Right ventricle myocardium superior (tissue), 1 donor: ENCODE measurements at regions not wholly inside any gene's neighbourhood (a gene's known extent, or its start where the extent isn't known, plus 50 kb on each side); places are given as distances from the start of the nearest gene placed in this dataset.
"Not testable (repeated sequence)": the region's sequence is repeated elsewhere in the genome, so short reads cannot be mapped to it uniquely, and the experiment has no call there.

ENCODE experiments used
- ATAC-seq: fragments of 200-7000 bp; cut with Tn5 transposase; one replicate; pipeline ENCODE4 v1.9.1; 2020; ENCODE audit warnings: mild to moderate bottlenecking; ENCODE audit not compliant: poor library complexity
- DNase-seq: peaks from one replicate; pipeline ENCODE4 v3.0.0-alpha.2; 2020
- intact Hi-C: fragments of 100-400 bp; cut with DNase I; formaldehyde crosslinking; loops from one replicate; pipeline ENCODE4 v1.11.2; 2022
- donor health status: DM: no; HTN: yes; CAD: no; lungs with severe emphysema.

DNA sequence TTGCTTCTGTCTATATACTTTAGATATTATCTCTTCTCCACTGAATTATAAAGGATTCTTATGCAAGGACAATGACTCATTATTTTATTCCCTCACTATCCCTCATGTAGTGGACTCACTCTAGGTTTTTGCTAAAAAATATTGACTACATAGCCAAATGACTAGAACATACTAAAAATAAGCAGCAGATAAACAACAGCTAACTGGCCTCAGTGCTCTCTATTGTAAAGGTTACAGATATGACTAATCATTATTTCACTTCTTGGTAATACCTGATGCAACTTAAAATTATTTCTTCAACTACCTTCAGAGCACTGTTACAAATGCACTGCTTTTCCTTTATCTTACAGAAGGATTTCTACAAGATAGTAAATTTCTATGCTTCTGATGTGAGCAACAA lies 147.6 kb upstream of the DEPDC1 start:
- intact Hi-C loops = no loop called here
- DNase-seq (no peak), ATAC-seq (no peak)

DNA sequence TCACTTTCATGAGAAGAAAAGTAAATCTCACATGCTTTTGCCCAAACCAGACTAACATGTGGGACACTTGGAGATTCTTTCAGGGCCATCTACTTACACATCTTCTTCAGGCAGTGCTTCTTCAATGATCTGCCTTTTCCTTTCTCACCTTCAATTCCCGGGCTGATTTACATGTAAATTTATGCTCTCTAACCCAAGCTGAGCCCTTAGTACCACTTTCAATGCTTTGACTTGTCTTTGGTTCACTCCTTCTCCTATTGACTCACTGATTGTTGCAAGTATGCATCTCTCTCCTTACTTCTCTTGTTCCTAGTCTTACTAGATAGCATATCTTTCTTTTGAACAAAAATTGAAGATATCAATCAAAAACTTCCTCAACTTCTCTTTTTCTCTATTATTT lies 154.2 kb upstream of the DEPDC1 start:
- no peak for DNase-seq
- no peak for ATAC-seq
- intact Hi-C loops = no loop called here

DNA sequence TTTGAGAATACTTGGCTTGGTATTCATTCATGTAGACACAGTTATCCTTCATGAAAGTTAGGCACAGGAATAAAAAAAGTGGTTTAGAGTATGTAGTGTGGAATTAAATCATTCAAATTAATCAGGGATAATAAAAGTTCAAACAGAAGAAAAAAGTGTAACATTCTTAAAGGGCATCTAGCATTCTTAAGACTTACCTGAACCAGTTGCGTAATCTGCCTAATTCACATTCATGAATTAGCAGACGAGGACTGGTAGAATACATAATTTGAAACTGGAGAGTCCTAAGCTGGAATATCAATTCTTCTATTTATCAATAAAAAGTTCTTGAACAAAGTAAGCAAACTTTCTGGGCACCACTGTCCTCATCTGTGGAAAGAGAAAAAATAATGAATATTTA lies 157.0 kb upstream of the DEPDC1 start:
- intact Hi-C loops = no loop called here
- ATAC-seq (no peak), DNase-seq (no peak)

DNA sequence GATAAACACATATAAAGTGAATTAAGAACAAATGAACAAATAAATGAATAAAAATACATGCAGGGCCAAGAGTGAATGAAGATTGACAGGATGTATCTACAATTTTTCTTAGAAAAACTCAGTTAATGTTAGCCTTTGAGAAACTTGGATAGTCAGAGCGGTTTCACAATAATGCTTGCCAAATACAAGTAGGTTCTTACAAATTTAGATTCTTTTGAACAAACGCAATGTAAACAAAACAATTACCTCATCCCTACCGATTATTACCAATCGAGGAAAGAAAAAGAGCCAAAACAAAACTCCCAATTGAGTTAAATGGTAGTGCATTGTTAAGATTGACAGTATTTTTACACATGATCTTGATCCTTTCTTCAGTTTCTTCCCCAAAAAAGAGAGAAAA lies 176.9 kb upstream of the DEPDC1 start:
- ATAC-seq = no peak
- no peak for DNase-seq
- intact Hi-C loops = no loop called here

DNA sequence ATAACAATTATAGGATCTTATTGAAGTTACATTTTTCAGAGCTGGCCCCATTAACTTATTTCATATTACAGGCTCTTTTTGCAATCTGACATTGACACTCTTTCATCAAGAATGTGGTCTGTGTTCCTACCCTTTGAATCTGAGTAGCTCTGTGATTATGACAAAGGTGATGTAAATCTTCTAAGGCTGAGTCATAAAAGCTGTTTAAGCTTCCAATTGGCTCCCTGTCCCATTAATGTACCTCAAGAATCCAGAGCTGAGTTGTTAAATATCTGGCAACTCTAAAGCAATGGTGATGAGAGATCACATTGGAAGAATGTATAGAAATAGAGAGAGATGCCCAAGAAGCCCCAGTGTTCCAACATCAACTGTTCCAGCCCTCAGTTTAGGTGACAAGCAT lies 178.5 kb upstream of the DEPDC1 start:
- intact Hi-C loops = no loop called here

DNA sequence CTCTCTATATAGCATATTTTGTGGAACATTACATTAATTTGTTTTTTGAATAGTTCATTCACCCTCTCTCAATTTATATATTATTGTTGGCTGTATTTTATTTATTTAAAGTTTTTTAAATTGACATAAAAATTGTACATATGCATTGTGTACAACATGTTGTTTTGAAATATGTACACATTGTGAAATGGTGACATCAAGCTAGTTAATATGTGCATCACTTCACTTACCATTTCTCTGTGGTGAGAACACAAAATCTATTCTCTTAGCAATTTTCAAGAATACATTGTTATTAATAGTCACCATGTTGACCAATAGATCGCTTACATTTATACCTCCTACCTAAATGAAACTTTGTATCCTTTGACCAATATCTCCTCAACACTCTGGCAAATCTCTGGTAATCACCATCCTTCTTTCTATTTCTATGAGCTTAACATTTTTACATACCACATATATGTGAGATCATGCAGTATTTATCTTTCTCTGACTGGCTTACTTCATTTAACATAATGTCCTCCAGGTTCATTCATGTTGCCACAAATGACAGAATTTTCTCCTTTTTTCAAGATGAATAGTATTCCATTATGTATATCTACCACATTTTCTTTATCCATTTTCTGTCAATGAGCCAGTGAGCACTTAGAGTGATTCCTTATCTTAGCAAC lies 180.9 kb upstream of the DEPDC1 start:
- no peak for ATAC-seq
- intact Hi-C loops = no loop called here
- DNase-seq = no peak

More for the DNA sequence above, 178.5 kb upstream of the DEPDC1 start:
- DNase-seq = no peak
- no peak for ATAC-seq

DNA sequence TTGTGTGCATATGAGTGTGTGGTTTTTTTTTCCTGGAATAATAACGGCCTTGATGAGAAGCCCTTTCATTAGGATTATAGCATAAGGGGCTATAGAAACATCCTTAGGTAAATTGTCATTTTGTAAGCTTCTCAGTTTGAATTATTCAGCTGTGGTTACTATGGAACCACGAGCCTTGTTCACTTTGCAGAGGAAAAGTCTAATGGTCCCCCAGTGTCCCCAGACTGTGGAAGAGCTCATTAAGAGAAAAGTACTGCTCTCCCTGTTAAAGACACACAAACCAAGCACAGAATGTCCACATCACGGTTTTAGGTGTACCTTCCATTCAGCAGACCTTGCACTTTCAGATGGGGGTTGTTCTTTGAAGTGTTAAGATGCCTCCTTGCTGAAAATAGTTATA lies 199.3 kb upstream of the DEPDC1 start:
- ATAC-seq (no peak), DNase-seq (no peak)
- intact Hi-C loops = no loop called here

DNA sequence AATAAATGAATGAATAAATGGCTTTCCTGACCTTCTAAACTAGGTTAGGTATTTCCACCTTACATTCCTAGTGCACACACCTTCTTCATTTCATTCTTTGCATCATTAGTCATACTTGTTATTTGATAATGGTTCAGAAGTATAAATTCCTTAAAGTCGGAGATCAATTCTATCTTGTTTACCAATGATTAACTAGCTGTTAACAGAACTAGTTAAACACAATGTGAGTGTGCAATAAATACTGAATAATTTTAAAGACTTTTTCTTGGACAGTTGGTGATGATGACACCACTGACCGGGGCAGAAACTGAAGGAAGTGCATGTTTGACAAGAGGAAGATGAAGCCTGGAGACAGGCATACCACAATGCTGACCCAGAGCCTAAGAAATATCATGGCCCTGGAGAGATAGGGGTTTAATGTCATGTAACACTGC lies 207.1 kb upstream of the DEPDC1 start:
- intact Hi-C loops = no loop called here
- ATAC-seq (no peak), DNase-seq (no peak)

DNA sequence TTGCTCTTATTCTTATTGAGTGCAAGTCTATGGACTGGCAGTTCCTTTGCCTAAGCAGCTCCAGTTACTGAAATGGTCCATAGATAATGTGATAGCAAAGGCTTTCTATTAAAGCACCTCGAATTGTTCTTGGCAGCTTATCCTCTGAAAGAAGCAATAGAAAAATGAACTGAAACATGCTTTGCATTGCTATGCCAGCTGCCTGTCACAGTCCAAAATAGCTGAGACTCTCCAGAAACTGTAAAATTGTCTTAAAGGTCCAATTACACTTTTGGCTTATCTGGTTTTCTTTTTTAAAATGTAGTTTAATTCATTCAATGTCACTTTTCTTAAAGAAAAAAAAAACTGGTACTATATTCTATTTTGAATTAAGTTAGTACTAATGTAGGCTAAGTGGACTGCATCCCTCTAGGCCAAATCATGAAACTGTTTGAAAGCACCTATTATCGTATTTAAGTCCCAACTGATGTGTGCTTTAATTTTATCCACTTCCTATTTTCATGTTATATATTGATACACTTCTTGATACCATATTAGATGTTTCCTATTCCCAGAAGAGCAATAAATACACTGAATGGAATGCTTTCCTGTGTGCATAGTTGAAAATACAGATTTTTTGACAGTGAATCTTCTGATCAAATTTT lies 208.0 kb upstream of the DEPDC1 start:
- no peak for DNase-seq
- ATAC-seq = no peak
- intact Hi-C loops = no loop called here

DNA sequence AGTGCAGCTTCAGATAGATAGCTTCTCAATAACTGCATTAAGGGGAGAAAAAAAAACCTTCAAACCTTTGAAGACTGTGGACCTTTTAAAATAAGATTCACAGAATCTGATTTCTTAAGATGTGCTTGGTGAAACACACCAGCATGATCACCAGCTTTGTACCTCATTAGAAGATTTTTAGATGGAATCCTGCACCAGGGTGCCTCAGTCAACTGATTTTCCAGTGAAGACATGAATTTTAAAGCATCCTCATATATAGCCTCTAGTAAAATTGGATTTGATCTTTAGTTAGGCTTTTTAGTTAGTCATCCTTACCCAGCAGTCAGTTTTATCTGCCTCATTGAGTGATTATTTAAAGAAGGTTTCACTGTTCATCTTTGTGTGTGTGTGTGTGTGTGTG lies 208.6 kb upstream of the DEPDC1 start:
- ATAC-seq (no peak), DNase-seq (no peak)
- intact Hi-C loops = no loop called here

DNA sequence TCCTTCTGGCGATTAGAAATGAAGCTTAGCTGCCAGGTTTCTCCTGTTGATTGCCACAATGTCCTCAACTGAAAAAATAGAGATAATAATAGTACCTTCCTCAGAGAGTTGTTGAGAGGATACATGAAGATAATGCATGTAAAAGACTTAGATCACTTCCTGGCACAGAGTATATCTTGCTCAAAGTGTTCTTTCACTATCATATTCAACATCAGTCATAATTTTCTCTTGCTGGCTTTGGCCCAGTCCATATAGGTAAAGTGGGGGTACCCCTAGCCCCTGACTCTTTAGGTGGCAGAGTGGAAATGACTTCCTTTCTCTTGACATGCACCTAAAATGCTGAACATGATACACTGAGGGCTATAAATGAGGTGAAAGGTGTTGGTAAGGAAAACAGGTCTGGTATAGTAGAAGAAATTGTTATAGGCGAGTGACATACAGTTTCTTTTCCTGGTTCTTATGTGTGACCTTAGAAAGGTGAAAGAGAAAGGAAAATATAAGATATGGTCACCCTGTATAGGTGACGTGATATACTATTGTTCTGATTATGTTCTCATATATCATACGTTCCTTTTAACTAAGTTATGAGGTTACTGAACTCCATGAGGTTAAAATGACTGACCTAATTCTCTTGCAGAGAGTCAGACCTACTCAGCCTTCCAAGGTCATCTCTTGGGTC lies 209.9 kb upstream of the DEPDC1 start:
- ATAC-seq (no peak), DNase-seq (no peak)
- intact Hi-C loops = no loop called here

DNA sequence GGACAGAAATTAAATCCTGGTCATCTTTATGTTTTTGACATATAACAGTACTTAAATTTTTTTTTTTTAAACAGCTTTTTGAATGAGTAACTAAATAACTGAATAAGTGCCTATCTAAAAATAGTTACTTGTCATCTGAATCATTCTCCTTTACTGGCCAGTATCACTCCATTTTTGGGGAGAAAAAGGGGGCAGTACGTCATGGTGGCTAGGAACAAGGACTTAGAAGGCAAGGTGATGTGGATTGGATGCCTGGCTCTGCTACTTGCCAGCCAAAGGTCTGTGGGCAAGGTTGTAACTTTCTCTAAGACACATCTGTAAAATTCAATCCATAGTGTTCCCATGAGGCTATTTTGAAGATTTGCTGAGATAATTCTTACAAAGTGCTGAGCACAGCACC lies 220.4 kb upstream of the DEPDC1 start:
- intact Hi-C loops = no loop called here
- no peak for ATAC-seq
- no peak for DNase-seq

DNA sequence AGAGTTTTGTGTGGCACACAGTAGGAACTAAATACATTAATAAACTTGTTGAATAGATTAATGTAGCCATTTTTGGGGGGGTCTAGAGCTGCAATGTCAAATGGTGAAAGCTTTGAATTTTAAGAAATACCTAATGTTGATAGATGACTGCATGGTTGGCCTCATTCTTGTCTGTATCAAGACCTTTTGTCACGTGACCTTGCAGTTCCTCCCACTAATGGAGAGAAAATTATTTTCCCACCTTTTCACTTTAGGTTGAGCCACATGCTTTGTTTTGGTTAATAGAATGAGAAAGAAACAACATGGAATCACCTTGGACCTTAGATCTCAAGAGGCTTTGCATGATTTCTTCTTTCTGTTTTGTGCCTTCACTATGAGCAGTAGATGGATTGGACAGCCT lies 223.6 kb upstream of the DEPDC1 start:
- ATAC-seq (no peak), DNase-seq (no peak)
- intact Hi-C loops = no loop called here

DNA sequence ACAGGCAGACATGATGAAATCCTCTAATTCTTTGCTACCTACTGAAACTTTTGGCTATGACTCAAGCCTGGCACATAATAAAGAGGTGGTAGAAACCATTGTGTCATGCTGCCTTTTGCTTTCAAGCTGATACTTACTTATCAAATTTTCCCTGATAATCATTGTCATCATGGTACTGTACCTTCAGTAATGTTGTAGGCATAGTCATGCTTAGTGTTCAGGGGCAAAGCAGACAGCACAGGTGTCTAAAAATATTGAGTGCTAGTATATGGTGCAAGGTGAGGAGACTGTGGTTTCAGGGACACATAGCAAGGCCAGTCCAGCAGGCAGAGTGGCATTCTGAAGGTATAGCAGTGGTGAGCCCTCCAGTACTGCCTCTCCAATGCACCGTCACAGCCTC lies 226.9 kb upstream of the DEPDC1 start:
- DNase-seq = no peak
- peak; percentile 36 for ATAC-seq
- intact Hi-C loops = no loop called here

DNA sequence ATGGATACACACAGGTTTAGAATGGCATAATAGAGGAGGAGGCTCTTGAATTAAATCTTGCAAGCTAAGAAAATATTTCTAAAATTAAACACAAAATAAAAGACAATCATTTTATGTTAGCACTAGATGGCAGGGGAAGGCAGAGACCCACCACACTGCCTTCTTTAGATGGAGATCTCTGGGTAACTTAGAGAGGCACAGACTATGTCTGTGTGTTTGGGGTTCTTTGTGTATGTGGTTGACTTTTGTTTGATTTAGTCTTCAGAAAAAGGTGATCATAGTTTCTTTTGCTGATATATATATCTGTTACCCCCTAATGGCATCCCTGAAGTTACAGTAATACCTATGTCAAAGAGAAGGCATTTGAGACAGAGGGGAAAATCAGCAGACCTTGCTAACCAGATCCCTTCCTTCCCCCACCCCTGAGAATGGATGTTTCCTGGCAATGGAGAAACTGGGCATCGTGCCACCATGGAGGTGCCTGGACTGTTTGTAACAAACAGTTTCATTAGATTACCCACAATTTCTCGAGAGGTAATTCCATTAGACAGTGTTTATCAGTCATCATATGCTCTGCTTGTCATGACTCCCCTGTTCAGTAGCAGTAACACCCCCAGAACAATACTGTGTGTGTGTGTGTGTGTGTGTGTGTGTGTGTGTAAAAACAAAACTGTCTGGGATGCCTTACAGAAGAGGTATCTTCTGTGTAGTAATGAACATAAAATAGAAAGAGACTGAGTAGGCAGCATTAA lies 228.3 kb upstream of the DEPDC1 start:
- DNase-seq (peak; percentile 77), ATAC-seq (peak; percentile 91)
- intact Hi-C loops = no loop called here

DNA sequence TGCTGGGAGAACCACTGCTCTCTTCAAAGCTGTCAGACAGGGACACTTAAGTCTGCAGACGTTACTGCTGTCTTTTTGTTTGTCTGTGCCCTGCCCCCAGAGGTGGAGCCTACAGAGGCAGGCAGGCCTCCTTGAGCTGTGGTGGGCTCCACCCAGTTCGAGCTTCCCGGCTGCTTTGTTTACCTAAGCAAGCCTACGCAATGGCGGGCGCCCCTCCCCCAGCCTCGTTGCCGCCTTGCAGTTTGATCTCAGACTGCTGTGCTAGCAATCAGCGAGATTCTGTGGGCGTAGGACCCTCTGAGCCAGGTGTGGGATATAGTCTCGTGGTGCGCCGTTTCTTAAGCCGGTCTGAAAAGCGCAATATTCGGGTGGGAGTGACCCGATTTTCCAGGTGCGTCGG lies 242.6 kb upstream of the DEPDC1 start:
- intact Hi-C loops, DNase-seq, ATAC-seq: not testable (repeated sequence)

DNA sequence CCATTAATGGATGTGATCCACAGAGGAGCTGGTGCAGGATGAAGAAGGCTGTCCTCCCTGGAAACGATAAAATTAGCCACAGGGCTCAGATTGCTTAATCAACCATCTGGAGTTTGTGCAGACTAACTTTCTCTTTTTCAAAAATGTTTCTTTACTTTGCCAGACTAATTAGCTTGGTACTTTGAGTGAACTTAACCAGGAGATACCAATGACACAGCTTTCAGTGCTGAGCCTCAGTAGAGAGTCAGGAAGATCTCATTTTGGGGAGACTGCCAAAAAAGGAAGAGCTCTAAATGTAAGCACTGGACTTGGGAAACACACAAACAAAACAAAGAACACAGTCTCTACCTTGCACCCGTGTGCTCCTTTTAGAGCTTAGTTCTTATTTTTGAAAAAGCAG lies 248.1 kb upstream of the DEPDC1 start:
- no peak for DNase-seq
- intact Hi-C loops = no loop called here
- ATAC-seq = no peak

DNA sequence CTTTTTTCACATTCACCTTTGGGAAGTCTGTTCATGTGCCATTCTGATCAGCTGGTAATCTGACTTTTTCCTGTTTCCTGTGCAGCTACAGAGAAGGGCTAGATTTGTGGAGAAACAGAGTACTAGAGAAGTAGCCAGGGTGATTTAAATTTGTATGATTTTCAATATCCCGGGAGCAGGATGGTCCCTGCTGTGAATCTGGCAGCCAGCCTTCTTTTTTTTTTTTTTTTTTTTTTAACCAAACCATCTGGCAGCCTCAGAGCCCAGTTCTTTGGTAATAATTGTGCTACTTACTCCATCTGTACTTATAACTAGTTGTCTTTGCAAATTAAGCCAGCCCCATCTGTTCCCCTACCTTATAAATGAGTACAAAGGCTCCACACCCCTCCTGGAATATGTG lies 248.6 kb upstream of the DEPDC1 start:
- ATAC-seq = no peak
- intact Hi-C loops = no loop called here
- no peak for DNase-seq

DNA sequence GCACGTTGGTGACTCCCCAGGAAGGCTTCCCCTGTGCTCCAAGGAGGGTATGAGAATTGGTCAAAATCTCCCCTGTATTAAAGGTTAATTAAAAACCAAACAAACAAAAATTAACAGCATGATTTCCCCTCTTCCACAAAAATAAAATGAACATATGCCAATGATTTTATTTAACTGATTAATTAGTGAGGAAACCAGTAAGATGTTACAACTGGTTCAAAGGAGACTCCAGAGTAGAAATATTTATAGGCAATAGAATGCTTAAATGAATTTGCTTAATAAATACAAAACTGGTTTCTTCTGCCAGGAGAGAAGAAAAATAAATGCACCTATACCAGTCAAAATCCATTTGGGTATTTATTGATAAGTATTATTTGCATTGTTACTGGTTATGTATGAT lies 249.5 kb upstream of the DEPDC1 start:
- intact Hi-C loops = no loop called here
- ATAC-seq (no peak), DNase-seq (no peak)

DNA sequence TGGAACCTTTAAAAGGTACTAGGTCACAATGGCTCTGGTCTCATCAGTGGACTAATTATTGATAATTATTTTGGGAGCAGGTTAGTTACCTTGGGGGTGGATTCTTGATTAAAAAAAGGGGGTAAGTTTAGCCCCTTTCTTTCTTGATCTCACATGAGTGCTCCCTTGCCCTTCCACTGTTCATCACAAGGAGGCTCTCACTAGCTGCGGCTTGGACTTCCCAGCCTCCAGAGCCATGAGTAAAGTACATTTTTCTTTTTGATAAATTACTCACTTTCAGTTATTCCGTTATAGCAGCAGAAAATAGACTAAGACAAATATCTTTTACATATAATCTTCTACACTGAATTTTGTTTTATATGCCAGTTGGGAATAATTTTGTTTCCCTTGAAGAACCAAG lies 254.8 kb upstream of the DEPDC1 start:
- ATAC-seq = no peak
- no peak for DNase-seq
- intact Hi-C loops = no loop called here
